HG02943 (cell line): ENCODE measurements at regions not wholly inside any gene's neighbourhood (a gene's known extent, or its start where the extent isn't known, plus 50 kb on each side); places are given as distances from the start of the nearest gene placed in this dataset.
"Not testable (repeated sequence)": the region's sequence is repeated elsewhere in the genome, so short reads cannot be mapped to it uniquely, and the experiment has no call there.

Experiments
- ATAC-seq: cut with Tn5 transposase; IDR thresholded peaks from one replicate; pipeline ENCODE4 v1.9.1; 2021; ENCODE audit warnings: mild to moderate bottlenecking, low read depth, moderate library complexity; ENCODE audit not compliant: unreplicated experiment

DNA sequence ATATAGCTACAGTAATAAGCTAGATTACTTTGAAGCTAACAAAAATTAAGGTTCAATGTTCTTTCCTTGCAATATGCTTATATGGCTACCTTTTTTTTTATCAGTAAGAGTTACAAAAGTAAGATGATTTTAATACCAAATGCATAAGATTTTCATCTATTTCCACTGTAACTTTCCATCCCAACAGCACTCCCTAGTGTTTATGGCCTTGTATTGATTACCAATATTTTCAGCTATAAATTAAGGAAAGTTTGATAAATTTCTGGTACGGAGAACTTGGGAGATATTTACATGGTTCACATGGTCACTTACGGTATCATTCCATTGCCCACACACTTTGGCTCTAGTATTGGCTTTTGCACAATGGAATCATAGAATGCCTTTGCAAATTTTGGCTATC, 448.9 kb upstream of the PABPC4L start:
- ATAC-seq: no peak

DNA sequence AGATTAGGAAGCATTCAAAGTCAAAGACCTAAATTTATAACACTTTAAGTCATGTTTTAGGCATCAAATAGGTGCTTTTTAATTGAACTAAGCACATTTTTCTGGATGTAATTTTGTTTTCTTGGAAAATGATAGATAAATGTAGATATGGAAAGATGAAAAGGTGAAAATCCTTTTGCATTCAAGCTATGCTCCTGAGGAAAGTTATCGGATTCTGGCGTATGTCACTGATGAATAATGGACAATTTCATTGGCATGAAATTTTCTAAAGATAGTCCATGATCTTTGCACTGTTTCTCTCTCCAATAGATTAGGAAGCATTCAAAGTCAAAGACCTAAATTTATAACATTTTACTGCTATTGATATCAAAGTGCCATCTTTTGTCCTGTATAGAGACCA, 444.2 kb upstream of the PABPC4L start:
- ATAC-seq: no peak

DNA sequence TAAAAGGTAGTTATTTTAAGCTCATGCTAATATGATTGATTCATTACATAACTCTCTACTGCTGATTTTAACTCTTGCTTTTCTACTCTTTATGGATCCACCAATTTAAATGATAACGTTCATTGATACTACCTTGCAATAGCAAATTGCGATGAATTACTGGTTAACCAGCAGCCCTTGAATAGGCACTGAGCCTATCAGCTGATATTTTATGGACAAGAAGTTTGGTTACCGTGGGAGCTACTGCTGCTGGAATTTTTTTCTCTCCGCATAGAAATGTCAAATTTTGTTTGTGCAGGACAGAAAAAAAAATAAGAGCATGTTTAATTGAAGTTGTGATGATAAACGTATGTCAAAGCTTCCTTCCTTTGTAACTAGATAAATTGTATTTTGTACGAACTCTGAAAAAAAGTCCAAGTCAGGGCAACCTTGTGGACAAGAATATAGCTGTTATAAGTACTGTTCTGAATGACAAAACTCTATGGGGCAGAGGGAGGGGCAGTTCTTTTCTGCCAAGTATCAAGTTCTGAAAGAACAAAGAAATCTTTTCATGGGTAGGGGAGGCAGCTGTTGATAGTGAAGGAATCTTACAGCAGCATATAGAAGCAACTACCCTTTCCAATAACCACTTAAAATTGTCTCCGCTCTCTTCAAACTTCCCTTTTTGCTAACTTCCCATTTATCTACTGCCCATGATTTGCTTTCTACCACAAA, 434.9 kb upstream of the PABPC4L start:
- ATAC-seq: no peak

DNA sequence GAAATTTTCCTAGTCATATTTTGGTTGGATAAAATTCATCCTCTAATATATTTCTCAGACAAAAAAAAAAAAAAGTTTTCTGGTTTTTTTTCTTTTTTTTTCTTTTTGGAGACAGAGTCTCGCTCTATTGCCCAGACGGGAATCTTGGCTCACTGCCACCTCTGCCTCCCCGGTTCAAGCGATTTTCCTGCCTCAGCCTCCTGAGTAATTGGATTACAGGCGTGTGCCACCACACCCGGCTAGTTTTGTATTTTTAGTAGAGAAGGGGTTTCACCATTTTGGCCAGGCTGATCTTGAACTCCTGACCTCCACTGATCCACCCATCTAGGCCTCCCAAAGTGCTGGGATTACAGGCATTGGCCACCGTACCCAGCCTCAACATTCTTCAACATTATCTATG, 432.7 kb upstream of the PABPC4L start:
- no peak for ATAC-seq

DNA sequence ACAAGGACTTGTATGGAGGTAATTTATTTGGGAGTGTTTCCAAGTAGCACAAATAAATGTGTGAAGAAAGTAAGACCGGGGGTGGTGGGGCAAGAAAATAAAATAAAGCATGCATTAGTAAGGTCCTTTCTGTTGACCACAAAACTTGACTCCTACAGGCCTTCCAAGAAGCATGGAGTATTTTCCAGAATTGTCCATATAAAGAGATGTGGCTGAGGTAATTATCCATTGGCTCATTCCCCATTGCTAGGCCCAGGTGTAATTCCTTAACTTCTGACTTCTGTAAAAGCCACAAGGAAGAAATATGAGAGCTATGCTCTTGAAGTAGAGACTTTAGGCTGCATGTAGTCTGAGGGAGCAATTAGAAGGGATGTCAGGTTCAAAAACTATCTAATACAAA, 430.5 kb upstream of the PABPC4L start:
- no peak for ATAC-seq

DNA sequence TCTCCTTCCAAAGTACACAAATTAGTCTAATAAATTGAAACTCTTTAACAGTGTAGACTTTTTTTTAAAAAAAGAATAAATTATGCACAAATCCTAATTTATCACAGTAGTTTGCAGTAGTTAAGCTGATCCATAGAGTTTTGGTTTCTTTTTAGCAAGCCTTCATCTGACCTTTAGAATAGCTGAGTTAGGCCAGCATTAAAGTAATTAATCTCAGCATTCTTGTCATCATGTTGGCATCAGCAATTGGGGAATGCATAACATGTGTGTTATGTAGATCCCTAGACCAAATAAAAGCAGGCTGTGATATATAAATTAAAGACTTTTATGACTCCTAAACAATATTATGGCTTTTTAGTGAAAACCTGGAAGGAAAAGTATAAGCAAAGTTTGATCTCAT, 426.5 kb upstream of the PABPC4L start:
- ATAC-seq: no peak

DNA sequence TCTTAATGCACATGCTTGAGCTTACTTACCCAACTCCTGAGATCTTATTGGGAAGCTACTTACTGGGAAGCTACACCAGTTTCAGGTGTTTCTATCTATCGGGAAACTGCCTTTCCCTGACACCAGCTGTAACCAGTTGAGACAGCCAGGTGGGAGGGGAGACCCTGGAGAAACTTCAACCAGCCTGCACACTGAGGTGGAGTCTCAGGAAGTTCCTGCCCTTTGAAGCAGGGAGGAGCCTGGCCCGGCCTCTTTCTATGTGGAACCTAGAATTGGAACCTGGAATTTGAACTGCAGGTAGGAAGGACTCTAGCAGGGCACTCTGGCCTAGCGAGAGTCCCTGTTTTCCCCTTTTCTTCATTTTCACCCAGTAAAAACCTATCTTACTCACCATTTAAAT, 425.8 kb upstream of the PABPC4L start:
- no peak for ATAC-seq

DNA sequence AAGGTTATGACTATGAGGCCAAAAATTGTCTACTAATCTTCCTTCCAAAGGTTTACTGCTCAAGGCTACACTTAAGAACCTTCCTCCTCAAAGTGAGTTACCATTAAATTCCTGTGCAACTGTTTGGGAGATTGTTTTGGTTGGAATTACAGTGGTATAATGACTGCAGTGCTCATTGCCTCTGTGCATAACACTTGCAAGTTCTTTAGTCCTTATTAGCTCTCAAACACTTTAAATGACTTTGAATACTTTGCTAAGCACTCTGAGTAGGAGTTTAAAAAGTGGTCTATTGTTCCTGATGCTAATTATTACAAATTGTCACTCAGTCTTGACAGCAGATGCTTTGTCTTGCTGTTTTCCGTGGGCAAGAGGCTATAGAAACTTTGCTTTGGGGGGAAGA, 422.8 kb upstream of the PABPC4L start:
- ATAC-seq: no peak

DNA sequence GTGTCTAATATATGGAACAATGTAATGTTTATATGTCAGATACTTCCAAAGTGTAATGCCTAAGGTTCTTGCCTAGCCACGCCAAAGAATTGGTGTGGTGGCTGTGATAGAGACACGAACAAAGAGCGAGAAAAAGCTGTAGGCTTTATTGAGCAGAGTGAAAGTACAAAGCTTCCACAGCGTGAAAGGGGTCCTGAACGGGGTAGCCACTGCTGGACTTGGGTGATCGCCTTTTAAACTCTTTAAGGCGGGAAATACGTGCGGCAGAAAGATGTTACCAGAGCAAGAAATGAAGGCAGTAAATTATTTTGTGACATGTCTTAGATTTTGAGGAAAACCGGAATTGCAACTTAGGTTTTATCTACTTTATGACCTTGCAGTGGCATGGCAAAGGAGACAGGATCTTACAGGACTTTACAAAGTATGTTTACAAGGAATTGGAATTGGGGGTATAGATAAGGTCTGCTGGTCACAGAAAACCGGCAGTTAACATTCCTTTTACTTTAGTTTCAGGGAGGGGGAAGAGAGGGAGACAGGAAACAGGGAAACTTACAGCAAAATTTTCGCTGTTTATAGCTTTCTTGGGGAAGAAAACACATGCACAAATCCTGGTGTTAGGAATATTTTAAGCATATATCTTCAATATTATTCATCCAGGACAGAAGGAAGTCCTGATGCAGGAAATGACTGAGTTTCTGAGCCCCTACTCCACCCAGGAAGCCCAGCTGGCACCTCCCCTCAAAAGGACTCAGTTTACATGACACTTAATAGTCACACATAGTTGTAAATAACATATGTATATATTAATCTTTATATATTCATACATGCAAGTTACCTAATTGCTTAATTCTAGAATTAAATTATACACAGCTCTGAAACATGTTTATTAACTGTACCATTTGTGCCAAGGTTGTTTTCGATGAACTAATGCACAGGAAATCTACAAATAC, 421.3 kb upstream of the PABPC4L start:
- not testable (repeated sequence) for ATAC-seq

DNA sequence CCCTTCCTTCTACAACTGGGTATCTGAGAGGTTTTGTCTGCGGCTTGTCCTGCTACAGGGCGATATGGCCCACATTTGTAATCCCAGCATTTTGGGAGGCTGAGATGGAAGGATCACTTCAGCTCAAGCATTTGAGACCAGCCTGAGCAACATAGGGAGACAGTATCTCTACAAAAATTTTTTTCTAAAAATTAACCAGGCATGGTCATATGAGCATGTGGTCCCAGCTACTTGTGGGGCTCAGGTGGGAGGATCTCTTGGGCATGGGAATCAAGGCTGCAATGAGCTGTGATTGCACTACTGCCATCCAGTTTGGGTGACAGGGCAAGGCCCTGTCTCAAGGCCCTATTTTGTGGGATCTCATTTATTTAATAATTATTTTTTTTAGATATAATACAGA, 420.6 kb upstream of the PABPC4L start:
- no peak for ATAC-seq

DNA sequence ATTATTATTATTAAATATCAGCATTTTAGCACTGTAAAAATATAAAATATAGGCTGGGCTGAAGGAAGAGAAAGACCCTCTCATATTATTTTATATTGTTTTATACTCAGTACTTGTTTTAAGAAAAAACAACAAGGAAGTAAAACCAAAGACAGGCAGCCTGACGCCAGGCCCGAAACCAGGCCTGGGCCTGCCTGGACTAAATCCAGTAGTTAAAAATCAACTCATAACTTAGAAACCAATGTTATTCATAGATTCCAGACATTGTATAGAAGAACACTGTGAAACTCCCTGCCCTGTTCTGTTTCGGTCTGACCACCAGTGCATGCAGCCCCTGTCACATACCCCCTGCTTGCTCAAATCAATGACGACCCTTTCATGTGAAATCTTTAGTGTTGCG, 420.1 kb upstream of the PABPC4L start:
- ATAC-seq: not testable (repeated sequence)

DNA sequence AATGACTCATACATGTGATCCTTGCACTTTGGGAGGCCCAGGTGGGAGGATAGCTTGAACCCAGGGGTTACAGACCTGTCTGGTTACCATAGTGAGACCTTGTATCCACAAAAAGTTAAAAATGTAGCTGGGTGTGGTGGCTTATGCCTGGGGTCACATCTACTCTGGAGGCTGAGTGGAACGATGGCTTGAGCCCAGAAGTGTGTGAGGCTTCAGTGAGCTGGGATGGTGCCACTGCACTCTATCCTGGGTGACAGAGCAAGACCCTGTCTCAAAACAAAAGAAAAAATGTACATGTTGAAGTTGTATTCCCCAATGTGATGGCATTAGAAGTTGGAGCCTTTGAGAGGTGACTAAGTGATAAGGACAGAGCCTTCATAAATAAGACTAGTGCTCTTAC, 409.4 kb upstream of the PABPC4L start:
- no peak for ATAC-seq

DNA sequence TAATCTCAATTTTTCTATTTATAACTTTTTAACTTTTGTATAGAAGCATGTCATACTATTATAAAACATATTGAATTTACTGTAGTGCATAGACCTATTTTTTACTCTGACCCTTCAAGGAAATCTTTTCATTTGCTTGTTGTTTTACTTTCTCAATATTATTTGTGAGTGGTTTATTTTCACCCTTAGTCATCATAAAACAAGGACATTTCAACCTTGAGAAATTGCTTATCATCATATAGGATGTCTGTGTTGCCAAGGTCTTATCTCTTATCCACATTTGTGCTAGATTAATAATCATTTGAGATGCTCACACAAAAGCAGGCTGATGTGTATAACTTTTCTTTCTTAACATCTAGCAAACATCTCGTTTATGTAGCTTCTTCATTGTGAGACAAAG, 408.6 kb upstream of the PABPC4L start:
- ATAC-seq: no peak

DNA sequence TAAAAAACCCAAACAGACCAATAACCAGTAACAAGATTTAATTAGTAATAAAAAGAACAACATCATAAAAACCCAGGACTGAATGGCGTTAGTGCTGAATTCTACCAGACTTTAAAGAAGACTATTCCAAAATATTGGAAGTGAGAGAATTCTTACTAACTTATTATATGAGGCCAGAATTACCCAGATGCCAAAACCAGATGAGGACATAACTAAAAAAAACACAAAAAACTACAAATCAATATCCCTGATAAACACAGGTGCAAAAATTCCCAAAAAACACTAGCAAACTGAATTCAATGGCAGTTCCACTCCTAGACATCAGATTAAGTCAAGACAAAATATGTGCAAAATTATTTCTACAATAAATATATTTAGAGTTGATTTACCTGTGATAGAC, 400.1 kb upstream of the PABPC4L start:
- no peak for ATAC-seq

DNA sequence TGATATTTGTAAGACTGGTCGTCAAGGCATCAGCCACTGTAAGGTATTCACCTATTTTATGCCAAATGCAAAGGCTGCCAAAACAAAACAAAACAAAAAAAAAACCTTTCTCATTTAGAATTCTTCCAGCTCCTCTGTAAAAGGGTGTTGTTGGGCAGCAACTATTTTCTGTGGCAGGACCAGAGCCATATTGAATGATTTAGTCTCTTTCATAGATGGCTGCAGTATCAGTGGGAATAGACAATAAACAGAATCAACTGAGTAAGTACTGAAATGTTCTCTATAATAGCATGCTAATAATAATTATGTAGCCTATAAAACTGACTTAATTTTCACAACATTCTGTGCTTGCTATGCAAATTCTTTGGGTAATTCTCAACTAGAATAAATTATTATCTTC, 389.7 kb upstream of the PABPC4L start:
- ATAC-seq: no peak

DNA sequence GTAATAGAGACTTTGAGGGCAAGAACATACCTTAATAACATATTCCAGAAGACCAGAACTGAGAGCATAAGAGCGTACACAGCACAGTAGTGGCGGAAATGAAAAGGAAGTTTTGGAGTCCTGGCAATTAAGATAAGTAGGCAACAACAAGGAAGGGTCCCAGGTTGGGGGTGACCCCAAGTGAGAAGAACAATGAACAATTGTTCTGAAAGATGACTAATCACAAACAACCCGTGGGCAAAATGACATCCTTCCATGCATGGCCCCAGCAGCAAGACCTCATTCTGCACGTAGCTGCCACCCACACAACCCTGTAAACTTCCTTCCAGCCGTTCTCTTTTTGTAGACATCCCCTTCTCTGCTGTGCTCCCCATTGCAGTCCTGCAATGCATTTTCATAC, 384.4 kb upstream of the PABPC4L start:
- no peak for ATAC-seq

DNA sequence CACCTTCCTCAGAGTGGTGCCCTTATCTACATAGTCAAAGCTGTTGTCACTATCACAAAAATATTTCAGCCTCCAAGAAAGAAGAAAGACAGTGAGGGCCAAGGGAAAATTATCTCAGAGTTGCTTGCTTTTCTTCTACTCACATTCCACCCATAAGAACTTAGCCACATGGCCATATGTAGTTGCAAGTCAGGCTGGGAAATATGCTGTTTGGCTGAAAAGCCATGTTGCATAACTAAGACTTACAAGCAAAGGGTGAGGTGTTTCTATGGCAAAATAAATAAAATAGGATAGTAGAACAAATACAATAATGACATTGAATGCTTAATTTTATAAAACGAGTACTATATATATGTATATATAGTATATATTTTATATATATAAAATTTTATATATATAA, 365.9 kb upstream of the PABPC4L start:
- ATAC-seq: no peak

DNA sequence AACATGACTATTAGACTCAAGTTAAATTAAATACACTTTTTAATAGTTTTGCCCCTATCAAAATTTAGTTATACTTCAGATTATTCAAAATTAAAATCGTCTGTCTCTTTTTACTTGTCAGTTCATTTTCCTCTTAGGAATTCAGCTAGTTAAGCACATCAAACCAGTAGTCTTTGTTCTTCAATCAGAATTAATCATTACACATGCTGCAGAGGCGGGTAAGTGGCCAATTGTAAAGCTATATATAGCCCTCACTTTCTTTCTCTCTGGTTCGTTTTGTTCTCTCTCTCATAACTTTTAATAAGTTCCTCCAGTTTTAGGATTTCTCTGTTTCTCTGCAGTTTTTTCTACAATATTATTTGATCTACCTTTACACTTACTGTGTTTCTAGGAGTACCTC, 359.1 kb upstream of the PABPC4L start:
- ATAC-seq: no peak

DNA sequence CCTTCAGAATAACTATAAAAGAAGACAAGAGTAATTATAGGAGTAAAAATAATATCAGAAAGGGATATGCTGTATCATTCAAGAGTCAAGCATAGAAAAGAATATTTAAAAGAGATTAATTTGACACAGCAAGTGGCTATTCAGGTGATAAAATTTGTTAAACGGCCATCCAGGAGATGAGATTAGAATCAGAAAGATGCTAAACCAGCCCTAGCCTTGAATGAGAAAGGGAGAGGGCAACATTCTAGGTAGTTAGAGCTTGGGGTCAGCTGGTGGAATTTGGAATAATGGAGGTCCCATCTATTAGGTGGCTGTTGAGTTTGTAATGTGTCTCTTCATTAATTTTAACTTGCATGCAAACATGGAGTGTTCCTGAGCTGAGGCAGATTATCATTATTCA, 350.5 kb upstream of the PABPC4L start:
- ATAC-seq: no peak

DNA sequence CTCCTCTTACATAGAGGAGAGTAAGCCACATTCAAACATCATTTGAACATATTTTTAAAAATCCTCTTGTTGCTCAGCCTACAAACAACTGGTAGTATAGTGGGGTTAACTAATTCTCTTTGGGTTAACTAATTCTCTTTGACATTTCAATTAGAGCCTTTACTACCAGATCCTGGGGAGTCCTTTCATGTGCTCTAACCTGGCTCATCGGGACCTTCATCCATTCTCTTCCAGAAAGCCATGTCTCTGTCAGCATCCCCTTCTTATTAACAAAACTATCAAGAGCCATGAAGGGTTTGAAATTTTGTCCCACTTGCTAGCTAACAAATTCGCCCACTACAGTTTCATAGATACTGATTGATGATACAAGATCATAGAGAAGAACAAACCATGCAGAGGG, 349.8 kb upstream of the PABPC4L start:
- no peak for ATAC-seq

DNA sequence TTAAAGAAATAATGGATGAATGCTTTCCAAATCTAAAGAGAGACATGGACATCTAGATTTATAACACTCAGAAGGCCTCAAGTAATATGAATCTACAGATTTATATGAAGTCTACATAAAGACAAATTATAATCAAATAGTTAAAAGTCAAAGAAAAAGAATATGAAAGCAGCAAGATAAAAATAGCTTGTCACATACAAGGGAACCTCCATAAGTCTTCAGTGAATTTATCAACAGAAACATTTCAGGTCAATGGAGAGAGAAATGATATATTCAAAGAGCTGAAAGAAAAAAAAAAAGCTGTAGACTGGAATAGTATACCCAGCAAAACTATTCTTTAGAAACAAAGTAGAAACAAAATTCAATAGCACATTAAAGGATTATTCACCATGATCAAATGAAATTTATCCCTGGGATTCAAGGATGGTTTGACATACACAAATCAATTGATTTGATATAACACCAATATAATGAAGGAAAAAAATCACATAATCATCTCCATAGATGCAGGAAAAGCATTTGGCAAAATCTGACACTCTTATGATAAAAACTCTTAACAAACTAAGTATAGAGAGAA, 346.6 kb upstream of the PABPC4L start:
- ATAC-seq: no peak

DNA sequence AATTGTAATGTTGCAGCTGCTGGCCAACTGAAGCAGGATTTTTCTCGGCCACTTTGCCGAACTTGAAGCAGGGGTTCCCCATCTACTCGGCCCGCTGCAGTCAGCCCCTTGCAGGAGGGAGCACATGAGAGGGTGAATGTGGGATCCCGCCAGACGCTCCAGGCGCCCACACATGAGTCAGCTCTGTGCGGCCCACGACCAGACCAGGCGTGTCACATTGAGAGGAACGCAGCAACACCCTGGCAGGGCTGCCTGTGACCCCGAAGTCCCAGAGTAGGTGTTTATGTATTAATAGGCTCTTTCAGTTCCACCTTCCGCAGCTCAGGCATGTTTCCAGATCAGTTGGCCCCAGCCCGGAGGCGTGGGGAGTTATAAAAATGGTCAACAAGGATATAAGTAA, 344.7 kb upstream of the PABPC4L start:
- ATAC-seq: no peak
